Mucosa of descending colon (tissue), 3 donors: ENCODE measurements at regions not wholly inside any gene's neighbourhood (a gene's known extent, or its start where the extent isn't known, plus 50 kb on each side); places are given as distances from the start of the nearest gene placed in this dataset.

Experiments used
- ATAC-seq: fragments of 200-7000 bp; cut with Tn5 transposase; one replicate; pipeline ENCODE4 v1.9.1; 2020; ENCODE audit warnings: mild to moderate bottlenecking, moderate library complexity
- DNase-seq, 3 donors: peaks; one replicate each; pipeline ENCODE4 v3.0.0-alpha.2; 2020
- H3K36me3 ChIP-seq: fragments of 200-600 bp; one replicate; pipeline ENCODE4 v1.8.0; 2021; ENCODE audit warnings: low read depth, mild to moderate bottlenecking
- H3K4me1 ChIP-seq: fragments of 200-600 bp; one replicate; pipeline ENCODE4 v1.8.0; 2021; ENCODE audit warnings: low read depth, mild to moderate bottlenecking
- H3K4me3 ChIP-seq: fragments of 200-600 bp; one replicate; pipeline ENCODE4 v1.8.0; 2021; ENCODE audit warnings: mild to moderate bottlenecking
- H3K9me3 ChIP-seq: fragments of 200-600 bp; one replicate; pipeline ENCODE4 v1.8.0; 2021; ENCODE audit warnings: mild to moderate bottlenecking
- CTCF ChIP-seq: fragments of 200-600 bp; IDR thresholded peaks from one replicate; pipeline ENCODE4 v1.8.0; 2022; ENCODE audit warnings: antibody characterized with exemption, mild to moderate bottlenecking
- intact Hi-C, 2 donors: fragments of 100-400 bp; cut with DNase I in 1 of 2; cut with micrococcal nuclease in 1 of 2; formaldehyde crosslinking; loops; one replicate each; pipeline versions ENCODE4 v1.11.0 to v1.11.1; 2022; cut with DNase I, micrococcal nuclease
- donor health status: DM: no; HTN: no; CAD: no; lungs with moderate emphysema.
- donor health status: DM: no; HTN: no; CAD: no.
- donor health status: DM: no; HTN: yes; CAD: no.

DNA sequence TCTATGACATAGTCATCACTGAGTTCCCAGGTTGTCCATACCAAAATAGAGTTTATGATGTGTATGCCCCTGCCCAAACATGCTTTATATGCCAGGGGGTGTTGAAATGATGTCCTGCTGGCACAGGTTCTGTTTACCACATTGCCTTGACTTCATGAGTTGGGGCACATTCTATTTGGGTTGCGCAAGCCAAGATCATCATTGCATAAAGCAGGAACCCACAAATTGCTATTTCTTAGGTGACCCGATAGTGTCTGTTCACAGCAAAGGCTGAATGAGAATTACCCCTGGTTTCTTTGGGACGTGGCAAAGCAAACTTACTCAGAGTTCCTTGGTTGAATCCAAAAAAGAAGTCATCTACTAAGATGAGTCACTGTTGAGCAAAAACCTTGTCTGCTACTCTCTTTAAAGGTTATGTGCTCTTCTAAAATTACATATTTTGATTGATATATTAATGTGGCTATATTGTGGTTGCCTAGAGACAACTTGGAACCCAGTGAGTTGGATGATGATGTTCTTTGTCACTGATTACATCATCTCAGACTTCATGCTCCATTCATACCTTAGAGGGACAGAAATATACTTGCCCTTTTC is 912.6 kb upstream of the SOX9 start:
- ATAC-seq (no peak), DNase-seq (no peak)
- H3K4me1 ChIP-seq = no peaks in the 10 kb centered on the region
- no peak overlapping the region for H3K4me3 ChIP-seq
- no peaks in the 10 kb centered on the region for H3K9me3 ChIP-seq
- intact Hi-C loops = no loop called here
- H3K36me3 ChIP-seq = no peaks in the 10 kb centered on the region
- TF ChIP-seq CTCF = no peak

GRCh38 chr17:71213936-71214335 is 906.9 kb upstream of the SOX9 start:
- peaks cover 5% of the 10 kb centered on the region for H3K9me3 ChIP-seq
- ATAC-seq = no peak
- no peaks in the 10 kb centered on the region for H3K4me1 ChIP-seq
- H3K36me3 ChIP-seq = no peaks in the 10 kb centered on the region
- no peak for DNase-seq
- no peak for TF ChIP-seq CTCF
- intact Hi-C loops = no loop called here
- no peak overlapping the region for H3K4me3 ChIP-seq

- TF ChIP-seq CTCF = no peak
- Histone ChIP-seq H3K4me3 (no peak overlapping the region), H3K36me3 (no peaks in the 10 kb centered on the region), H3K9me3 (peaks cover 5% of the 10 kb centered on the region), H3K4me1 (no peaks in the 10 kb centered on the region)
- intact Hi-C loops = no loop called here
- DNase-seq (no peak), ATAC-seq (no peak)
Observed at GRCh38 chr17:71217769-71218168, 903.1 kb upstream of the SOX9 start.

DNA sequence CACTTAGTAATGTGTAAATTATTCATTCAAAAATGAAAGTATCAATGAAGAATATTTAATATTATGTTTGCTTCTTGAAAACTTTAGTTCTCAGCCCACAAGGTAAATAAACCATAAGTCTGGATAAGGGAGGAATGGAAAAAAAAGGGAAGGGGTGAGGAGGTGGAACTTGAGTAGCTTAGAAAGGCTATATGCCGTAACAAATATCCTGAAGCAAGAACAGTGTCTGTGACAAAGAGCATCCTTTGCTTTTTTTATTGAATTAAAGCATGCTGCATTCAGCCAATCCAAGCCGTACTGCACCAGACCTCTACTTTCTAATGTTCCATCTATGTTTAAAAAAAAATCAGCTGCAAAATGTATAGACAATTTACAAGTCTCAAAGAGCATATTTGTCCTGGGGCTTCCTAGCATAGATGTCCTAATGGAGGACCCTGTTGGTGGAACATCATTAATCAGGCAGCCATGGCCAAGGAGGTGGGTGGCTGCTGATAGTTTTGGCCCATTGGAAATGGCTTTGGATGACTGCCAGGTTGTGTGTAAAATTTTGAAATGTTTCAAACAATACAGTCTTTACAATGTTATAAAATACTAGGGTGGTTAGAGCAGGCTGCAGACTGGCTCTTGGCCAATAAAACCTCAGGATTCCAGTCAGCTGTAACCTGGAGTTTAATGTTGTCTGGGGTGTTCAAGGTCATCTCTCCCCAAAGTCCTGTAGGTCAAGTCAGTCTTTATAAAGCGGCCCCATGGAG is 895.8 kb upstream of the SOX9 start:
- no peaks in the 10 kb centered on the region for H3K36me3 ChIP-seq
- TF ChIP-seq CTCF = no peak
- peak; percentile 47 for ATAC-seq

DNA sequence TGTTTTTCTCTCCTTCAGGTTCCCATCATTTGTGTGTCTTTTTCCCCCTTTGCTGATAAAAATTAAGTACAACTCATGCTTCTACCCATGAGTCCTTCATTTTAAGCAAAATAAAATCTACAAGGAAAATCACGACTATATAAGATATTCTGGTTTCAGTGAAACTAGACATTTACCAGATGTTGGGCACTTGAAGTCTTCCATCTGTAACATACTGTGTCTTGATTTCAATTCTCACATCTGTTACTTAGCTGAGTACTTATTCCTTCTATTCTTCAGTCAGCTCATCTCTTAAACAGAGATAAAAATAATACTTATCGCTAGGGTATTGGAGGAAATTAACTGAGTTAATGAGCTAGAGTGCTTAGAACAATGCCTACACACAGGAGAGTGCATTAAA is 893.0 kb upstream of the SOX9 start:
- H3K36me3 ChIP-seq = no peaks in the 10 kb centered on the region
- no peak for ATAC-seq
- H3K4me1 ChIP-seq = no peaks in the 10 kb centered on the region
- no peak for TF ChIP-seq CTCF
- no peak overlapping the region for H3K4me3 ChIP-seq
- H3K9me3 ChIP-seq = no peaks in the 10 kb centered on the region
- intact Hi-C loops = no loop called here
- no peak for DNase-seq

More for the DNA sequence above, 895.8 kb upstream of the SOX9 start:
- Histone ChIP-seq H3K4me1 (no peaks in the 10 kb centered on the region), H3K9me3 (no peaks in the 10 kb centered on the region), H3K4me3 (no peak overlapping the region)
- intact Hi-C loops = no loop called here
- peak in 1 of 3 donors; percentile 49 for DNase-seq
